Fibroblast of skin of left biceps (primary cell): ENCODE measurements at regions not wholly inside any gene's neighbourhood (a gene's known extent, or its start where the extent isn't known, plus 50 kb on each side); places are given as distances from the start of the nearest gene placed in this dataset.
"Not testable (repeated sequence)": the region's sequence is repeated elsewhere in the genome, so short reads cannot be mapped to it uniquely, and the experiment has no call there.

Experiments
- DNase-seq, 2 experiments: peaks; one replicate each; pipeline ENCODE4 v3.0.0-alpha.2; 2013; ENCODE audit warnings: low read depth in 2 of 2

DNA sequence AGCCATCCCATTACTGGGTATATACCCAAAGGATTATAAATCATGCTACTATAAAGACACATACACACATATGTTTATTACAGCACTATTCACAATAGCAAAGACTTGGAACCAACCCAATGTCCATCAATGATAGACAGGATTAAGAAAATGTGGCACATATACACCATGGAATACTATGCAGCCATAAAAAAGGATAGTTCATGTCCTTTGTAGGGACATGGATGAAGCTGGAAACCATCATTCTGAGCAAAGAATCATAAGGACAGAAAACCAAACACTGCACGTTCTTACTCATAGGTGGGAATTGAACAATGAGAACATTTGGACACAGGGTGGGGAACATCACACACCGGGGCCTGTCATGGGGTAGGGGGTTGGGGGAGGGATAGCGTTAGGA lies 60.3 kb upstream of the NMU start:
- not testable (repeated sequence) for DNase-seq

DNA sequence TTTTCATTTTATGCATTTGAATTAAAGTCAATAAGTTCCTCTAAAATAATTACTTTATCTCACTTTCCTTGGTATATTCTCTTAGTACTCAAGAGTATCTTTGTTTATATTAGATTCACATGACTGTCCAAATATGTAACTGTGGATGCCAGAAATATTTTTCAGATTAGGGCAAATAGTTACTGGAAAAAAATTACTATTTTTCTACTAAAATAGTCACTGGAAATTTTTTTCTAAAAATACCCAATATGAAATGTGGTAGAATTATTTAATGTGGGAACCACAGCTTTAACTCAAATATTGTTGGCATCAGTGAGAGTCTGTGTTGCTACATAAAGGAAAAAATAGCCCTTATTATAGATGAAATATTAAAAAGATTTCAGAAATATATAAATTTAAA lies 70.4 kb upstream of the NMU start:
- peak in 1 of 2 experiments; percentile 2 for DNase-seq

DNA sequence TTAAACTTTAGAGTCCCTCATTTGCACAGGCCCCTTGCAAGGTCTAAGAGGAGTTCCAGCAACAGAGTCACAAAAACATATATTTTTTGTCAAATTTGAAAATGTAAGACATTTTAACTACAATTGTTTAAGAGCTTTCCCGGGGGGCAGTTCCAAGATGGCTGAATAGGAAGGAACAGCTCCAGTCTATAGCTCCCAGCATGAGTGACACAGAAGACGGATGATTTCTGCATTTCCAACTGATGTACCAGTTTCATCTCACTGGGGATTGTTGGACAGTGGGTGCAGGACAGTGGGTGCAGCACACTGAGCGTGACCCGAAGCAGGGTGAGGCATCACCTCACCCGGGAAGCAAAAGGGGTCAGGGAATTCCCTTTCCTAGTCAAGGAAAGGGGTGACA lies 71.4 kb upstream of the NMU start:
- DNase-seq = no peak

DNA sequence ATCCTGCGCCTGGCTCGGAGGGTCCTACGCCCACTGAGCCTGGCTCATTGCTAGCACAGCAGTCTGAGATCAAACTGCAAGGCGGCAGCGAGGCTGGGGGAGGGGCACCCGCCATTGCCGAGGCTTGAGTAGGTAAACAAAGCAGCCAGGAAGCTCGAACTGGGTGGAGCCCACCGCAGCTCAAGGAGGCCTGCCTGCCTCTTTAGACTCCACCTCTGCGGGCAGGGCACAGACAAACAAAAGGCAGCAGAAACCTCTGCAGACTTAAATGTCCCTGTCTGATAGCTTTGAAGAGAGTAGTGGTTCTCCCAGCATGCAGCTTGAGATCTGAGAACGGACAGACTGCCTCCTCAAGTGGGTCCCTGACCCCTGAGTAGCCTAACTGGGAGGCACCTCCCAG lies 71.9 kb upstream of the NMU start:
- DNase-seq = not testable (repeated sequence)

DNA sequence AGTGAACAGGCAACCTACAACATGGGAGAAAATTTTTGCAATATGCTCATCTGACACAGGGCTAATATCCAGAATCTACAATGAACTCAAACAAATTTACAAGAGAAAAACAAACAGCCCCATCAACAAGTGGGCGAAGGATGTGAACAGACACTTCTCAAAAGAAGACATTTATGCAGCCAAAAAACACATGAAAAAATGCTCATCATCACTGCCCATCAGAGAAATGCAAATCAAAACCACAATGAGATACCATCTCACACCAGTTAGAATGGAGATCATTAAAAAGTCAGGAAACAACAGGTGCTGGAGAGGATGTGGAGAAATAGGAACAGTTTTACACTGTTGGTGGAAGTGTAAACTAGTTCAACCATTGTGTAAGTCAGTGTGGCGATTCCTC lies 76.7 kb upstream of the NMU start:
- not testable (repeated sequence) for DNase-seq

DNA sequence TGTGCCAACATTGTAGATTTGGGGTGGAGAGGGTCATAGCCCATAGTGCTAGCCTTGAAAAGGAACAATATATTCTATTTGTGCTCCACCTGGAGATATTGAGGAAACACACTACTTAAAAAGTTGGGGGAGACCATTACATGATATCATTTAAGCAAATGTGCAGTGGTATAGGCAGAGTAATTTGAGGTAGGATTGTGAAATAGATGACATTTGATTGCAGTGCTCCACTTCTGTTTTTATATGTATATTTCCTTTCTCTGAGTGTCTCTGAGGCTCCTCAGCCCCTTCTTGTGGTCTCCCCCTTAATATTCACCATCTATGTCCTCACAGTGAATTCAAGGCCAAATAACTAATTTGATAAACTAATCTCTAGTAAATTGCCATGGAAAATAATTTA lies 85.6 kb upstream of the NMU start:
- no peak for DNase-seq

DNA sequence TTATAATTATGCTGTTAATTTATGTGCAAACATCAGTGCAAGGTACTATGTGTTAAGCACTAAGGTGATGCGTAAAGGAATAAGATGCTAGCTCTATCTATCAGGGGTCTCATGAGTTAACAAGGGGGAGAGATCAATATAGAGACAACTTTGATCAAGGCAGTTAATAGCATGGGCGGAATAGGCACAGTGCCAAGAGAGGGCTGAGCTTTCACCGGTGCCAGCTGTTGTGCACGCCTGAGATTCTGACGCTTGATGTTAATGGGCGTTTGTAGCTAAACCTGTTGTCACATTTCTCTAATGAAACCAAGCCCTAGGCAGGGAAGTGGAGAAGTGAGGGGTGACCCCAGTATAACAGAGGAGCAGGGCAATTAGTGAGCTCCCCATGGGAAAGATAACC lies 86.0 kb upstream of the NMU start:
- DNase-seq = no peak

DNA sequence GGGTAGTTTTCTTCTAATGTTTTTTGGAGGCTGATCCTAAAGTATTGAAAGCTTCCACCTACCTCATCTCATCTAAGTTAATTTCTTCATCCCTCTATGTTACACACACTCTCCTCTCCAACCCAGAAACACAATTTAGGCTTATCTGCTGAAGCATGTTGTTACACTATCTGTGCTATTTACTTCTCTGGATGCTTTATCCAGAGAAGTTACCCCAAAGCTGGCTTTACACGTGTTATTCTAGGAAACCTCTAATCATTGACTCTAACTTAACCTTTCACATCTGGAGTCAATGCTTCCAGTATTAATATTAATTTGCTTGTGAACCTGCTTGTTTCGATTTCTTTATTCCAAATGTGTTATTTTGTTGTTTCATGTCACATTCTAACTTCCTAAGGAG lies 87.3 kb upstream of the NMU start:
- DNase-seq = no peak

DNA sequence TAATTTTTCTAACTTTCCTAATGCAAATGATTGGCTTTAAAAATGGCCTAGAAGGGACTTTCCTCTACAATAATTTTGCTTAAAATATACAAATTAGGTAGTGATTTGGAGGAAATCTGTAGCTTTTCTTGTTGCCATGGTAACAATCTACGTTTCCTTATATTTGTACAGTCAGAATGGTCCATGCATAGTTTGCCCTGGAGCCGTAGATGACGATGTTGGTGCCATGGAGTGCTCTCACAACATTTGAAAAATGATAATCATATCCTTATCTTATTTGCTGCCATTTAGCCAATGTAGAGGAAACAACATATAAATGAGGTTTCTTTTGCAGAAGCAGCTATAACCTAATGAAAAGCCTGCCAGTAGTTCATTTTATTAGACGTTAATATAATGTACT lies 89.0 kb upstream of the NMU start:
- DNase-seq = no peak

DNA sequence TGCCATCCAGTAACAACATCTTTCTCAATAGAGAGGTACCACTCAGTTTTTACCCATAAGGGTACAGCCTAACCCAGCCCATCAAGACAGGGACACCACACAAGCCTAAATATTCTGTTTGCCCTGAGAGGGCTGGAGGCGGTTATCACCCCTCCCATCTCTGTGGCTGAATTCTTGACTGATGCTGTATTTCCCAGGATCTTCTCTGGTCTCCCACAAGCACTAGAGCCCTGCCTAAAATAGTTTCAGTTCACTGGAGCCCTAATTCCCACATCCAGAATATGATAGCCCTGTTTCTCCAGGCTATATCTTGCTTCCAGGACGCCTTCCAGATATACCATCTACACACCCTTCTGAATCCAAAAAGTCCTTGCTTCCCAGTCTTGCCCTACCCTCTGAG lies 91.6 kb upstream of the NMU start:
- DNase-seq = no peak

DNA sequence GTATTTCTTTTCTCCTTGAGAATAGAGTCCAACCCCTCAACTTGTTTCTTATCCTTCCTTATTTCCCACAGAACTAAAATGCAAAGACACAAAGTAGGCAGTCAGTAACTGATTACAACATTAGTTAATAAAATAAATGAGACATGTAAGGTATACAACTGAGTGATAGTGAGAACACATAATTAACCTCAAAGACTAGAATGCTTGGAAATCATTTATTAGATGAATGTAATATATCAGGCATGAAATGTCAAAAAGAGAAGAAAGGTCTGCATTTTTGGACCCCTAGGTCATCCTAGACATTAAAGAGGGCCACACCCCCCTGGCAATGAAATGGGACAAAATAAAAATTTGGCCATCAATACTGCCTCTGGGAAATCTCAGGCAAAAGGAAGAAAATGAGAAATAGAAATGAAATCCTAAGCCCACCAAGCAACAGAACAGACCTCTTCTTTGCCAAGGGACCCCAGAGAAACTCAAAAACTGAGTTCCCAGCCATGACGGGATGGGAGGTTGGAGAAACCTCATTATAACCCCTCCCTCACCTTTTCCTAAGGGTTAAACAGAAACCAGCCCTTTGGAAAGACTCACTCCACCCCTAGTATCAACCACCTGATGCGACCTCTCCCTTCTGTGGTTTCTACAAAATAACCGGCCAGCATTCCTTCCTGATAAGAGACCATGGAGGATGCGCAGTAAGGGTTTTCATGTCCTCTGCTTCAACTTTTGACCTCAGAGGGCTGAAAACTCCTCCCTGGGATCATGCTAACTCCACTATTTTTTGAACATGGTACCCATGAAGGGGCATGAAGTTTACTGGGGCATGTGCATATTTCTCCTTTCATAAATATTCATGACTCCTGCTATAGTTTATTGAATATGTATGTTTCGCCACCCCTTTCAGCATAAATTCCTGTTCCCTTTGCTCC lies 90.0 kb upstream of the EXOC1L start:
- no peak for DNase-seq

DNA sequence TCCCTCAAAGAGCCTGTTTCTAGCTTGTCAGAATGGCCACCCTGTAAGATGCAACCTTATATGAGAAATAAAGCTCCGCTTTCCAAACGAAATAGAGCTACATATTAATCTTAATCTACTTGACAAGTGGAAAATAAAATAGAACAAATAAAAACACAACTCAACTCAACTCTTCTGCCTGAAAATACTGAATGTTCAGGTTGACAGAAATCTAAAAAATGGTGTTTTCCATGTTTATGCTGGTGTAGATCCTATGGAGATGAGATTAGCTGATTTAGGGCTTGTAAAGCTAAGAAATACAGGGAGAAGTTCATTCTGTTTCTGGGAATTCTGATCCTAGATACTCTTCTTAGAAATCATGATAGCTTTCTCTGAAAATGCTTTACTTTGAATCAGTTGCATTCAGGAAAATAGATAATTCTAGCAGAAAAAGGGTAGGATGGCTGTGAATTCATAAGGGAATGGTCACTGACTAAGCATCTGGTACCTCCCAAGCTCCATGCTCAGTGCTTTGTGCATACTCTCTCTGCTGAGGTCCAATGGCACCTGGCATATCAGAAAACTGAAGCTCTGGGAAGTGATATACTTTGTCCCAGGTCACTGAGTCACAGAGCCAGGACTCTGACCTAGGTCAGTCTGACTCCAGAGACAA lies 89.2 kb upstream of the EXOC1L start:
- no peak for DNase-seq

DNA sequence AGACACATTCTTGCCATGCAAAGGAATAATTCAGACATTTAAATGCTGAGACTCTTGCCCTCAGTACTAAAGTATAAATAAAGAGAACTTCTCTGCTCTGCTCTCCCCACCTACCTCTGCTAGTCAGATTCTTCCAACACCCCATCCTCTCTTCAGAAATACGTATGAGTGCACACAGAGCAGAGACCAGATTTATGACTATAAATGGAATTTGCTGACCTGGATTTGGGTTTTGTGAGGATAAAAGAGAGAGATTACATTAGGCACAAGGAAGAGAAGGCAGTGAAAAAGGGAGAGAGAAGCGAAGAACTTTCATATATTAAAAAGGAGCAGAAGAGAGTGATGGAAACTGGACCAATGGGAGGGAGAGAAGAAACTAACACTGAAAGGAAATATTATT lies 87.6 kb upstream of the EXOC1L start:
- DNase-seq = no peak

DNA sequence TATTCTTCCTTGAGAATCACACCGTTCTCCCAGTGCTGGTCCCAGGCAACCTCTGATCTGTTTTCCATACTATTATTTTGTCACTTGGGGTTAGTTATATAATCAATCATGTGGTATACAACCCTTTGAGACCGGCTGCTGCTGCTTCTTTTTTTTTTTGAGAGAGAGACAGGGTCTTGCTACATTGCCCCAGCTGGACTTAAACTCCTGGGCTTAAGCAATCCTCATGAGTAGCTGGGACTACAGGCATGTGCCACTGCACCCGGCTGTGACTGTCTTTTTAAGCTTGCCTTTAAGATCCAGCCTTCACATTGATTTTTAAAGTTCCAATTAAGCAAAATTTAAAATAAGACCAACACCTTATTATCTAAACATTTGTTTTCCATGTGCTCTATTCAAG lies 86.7 kb upstream of the EXOC1L start:
- DNase-seq = no peak

DNA sequence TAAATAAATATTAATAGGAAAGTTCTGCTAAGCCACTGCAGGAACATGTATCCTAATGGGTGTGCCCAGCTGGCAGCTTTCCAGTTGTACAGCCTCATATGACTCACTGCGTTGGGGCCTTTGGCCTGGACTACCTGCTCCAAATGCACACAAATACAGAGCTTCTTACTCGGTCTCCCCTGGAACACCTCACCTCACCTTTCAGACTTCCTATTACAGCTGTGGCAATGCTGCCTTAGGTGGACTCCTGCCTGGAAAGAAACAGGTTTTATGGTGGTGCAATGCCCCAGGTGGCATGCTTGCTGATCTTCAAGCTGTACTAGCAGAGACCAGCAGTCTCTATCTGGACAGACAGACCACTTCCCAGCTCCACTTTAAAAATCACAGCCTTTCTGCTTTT lies 85.7 kb upstream of the EXOC1L start:
- no peak for DNase-seq

DNA sequence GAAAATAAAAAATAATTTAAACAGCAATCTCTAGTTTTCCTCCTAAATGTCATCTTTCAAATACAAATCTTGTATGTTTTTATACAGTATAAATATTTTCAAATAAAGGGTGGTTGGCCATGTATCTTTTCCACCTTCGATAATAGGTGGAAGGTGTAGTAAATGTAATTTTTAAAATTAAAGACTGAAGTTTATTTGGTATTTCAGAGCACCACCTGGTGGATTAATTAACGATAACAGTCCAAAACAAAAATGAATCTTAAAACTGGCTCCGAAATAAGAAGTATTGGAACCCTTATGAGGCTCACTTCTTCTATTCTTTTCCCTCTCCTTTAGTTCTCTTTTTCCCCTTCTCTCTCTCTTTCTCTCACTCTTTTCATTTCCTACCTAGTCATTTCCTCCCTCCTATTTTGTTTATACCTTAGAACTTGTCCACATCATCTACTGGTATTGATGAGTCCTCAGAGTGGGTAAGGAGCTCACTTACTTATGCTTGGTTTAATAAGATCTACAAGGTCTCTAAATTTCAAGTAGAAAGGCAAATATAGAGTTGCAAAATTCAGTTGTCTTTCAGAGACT lies 82.9 kb upstream of the EXOC1L start:
- no peak for DNase-seq

DNA sequence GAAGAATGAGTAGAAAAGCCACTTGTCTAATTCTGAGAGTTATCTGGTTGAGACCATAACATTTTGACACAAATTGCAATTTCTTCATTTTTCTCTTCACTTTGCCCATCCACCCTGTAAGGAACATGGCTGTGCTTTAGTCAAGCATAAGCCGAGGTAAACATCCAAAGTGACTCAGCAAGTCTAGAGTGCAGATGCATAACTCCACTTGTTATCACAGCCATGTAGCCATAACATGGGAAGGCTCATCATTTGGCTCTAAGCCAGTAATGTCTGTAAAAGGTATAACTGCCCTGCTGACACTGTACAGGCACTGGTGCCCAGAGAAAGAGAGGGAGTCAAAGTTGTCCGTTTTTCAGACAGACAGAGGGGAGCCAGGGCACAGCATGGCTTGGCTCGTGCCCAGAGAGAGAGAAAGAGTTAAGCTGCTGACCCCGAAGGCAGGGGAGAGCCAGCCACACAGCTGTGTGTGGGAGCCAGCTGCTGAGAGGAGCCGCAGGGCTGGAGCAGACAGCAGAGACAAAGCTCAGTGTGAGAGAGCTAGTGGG lies 76.9 kb upstream of the EXOC1L start:
- no peak for DNase-seq

DNA sequence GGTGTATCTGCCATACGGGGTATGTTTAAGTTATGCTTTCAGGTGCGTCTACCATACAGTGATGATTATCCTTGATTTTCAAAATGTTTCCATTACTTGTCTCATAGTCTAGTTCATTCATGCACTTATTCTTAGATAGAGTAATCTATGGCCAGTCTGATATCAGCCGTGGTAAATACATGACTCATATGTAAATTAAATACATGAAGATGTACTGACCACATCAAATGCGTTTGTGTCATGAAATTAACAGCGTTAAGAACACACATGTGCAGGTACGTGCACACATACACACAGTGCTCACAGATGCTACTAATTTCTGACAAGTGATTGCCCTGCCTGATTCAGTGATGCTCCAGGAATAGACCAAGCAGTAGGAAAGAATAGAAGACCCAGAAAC lies 75.2 kb upstream of the EXOC1L start:
- DNase-seq = no peak

DNA sequence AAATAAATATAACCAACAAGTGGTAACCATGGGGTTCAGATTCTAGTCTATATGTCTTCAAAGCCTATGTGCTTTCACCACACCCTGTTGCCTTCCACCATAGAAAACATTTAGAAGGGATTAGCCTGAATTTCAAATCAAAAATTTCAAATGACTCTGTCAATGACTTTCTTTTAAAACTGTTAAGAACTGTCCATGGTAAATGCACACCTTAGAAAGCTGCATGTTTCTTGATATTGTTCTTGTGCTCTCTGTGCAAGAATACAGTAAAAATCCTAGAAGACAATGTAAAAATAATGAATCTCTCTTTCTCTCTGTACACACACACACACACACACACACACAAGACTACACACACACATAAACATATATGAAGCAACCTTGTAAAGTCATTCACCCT lies 74.6 kb upstream of the EXOC1L start:
- no peak for DNase-seq

DNA sequence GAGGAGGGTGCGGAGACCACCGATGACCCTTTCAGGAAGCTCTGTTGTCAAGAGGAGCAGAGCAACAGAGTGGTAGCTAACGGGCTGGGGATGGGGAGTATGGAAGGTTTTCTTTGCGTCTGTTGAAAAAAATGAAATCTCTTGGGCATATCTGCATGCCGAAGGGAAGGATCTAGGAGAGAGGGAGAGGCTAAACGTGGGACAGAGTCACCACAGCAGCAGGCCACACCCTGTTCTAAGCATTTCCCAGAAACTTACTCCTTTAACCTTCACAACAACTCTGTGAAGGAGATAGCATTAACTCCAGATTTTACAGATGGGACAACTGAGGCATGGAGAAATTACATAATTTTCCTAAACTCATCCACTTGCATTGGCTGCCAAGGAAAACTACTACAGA lies 71.8 kb upstream of the EXOC1L start:
- no peak for DNase-seq

DNA sequence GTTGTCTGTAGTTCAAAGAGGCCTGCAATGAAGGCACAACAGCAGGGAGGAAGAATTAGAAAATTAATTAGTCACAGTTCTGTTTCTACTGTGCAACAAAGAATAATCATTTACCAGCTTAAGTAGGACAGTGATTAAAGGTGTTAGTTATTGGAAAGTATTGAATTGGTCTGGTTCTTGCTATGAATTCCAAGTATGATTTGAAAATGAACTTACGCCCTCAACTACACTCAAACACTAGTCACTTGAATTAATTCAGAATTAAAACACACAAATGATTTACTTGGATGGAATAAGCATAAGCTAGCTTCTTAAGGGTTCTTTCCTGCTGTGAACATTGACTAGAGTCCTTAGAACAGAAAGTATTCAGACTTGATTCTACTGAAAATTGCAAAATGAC lies 69.9 kb upstream of the EXOC1L start:
- no peak for DNase-seq

DNA sequence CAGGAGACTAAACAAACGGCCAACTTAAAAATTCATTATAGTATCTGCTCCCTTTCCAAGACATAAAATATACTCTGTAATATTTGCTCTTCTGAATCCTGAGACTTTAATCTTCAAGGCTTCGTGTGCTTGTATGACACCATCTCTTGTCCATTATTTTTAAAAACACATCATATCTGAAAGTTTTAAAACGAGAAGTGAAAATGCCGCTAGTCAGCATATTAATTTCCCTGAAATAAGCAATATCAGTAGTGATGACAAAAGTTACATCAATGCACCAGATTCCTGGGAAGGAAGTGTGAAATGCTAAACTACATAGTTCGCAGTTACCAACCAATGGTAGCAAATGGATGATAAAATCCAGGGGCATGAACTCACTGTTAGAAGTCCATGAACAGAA lies 66.8 kb upstream of the EXOC1L start:
- DNase-seq = no peak

DNA sequence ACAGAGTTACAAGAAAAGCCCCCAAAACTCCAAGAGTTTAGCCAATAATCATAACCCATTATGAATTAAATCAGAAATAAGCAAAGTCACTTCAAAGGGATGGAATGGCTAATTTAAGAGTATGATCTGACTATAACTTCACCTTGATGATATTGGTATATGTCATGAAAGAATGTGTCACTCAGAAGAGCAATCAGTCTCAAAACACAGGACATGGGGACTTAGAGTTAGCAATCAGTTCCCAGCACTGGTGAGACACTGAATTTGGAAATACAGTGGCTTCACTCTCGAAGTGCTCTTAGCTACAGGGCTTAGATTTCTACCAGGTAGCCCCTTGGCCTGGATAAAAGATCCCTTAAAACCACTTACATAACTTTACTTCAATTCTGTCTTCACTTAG lies 65.7 kb upstream of the EXOC1L start:
- no peak for DNase-seq
